ENCODE measurements at regions not wholly inside any gene's neighbourhood (a gene's known extent, or its start where the extent isn't known, plus 50 kb on each side); places are given as distances from the start of the nearest gene placed in this dataset.

- CTCF ChIA-PET, result no interaction called here
These were observed 190.8 kb downstream of the PRDM2 start for GRCh38 chr1:13890766-13891165.

GRCh38 chr1:13892198-13892597 is 192.2 kb downstream of the PRDM2 start:
- H3K4me1 ChIP-seq (ENCODE audit: control insufficient read depth, extremely low read depth, insufficient read depth, low read length), result no peaks in the 10 kb centered on the region
- no TSS peak for BruUV-seq (replicated peaks)
- no peak overlapping the region for H3K9ac ChIP-seq (replicated peaks; ENCODE audit: extremely low read depth, insufficient read depth, low read length)
- no peaks in the 10 kb centered on the region for H3K9me1 ChIP-seq (replicated peaks; ENCODE audit: control insufficient read depth, extremely low read depth, insufficient read depth, low read length)
- POLR2A ChIA-PET, result no interaction called here
- H3K79me2 ChIP-seq (ENCODE audit: control insufficient read depth, insufficient read depth, low read length), result no peaks in the 10 kb centered on the region
- no peaks in the 10 kb centered on the region for H3K27me3 ChIP-seq (ENCODE audit: control insufficient read depth in 2 of 2, insufficient read depth in 2 of 2, low read length in 2 of 2)
- no peak overlapping the region for H3K27ac ChIP-seq (ENCODE audit: insufficient read depth, low read depth, low read length)
- dilution Hi-C loops (cut with MboI; ENCODE audit: extremely low pct_ligation_motif_present, low sequenced_read_pairs), result no loop called here
- CTCF ChIA-PET, result no interaction called here
- H3K36me3 ChIP-seq (ENCODE audit: control insufficient read depth in 2 of 2, extremely low read depth in 1 of 2, insufficient read depth in 2 of 2, low read length in 2 of 2), result no peaks in the 10 kb centered on the region
- H2AFZ ChIP-seq (ENCODE audit: low read depth, low read length), result no peak overlapping the region
- H3K4me2 ChIP-seq (ENCODE audit: insufficient read depth, low read length), result no peak overlapping the region
- no peaks in the 10 kb centered on the region for H3K9me3 ChIP-seq (replicated peaks; ENCODE audit: control insufficient read depth, insufficient read depth, low read length)
- H4K20me1 ChIP-seq (replicated peaks; ENCODE audit: control insufficient read depth, extremely low read depth, insufficient read depth, low read length), result no peaks in the 10 kb centered on the region
- intact Hi-C loops (cut with micrococcal nuclease), result no loop called here
- FAIRE-seq (no peak), DNase-seq (ENCODE audit: low read depth, low spot score) (no peak)
- H3K4me3 ChIP-seq (replicated peaks in 1 of 3; ENCODE audit: insufficient read depth in 1 of 3, low read depth in 1 of 3, low read length in 3 of 3), result no peak overlapping the region
- TF ChIP-seq GATA2 (IDR thresholded peaks at IDR 0.05; ENCODE audit: insufficient read depth, insufficient read length, low read depth, low read length), result no peak
- no peak for TF ChIP-seq JUN (IDR thresholded peaks at IDR 0.05; ENCODE audit: borderline replicate concordance, insufficient read depth, insufficient read length, low read depth)

More at GRCh38 chr1:13890766-13891165, 190.8 kb downstream of the PRDM2 start:
- no peaks in the 10 kb centered on the region for H3K9me1 ChIP-seq (replicated peaks; ENCODE audit: control insufficient read depth, extremely low read depth, insufficient read depth, low read length)
- BruUV-seq (replicated peaks), result no TSS peak
- TF ChIP-seq JUN (IDR thresholded peaks at IDR 0.05; ENCODE audit: borderline replicate concordance, insufficient read depth, insufficient read length, low read depth) (no peak), FOS (IDR thresholded peaks at IDR 0.05; ENCODE audit: borderline replicate concordance, insufficient read depth, low read length) (no peak), EZH2 (IDR thresholded peaks at IDR 0.05; ENCODE audit: borderline replicate concordance, low read depth, low read length, severe bottlenecking) (no peak), POLR2A (IDR thresholded peaks at IDR 0.05; ENCODE audit: low read depth, low read length) (no peak), GATA2 (IDR thresholded peaks at IDR 0.05; ENCODE audit: insufficient read depth, insufficient read length, low read depth, low read length) (no peak)
- H3K4me2 ChIP-seq (ENCODE audit: insufficient read depth, low read length), result no peak overlapping the region
- no peaks in the 10 kb centered on the region for H4K20me1 ChIP-seq (replicated peaks; ENCODE audit: control insufficient read depth, extremely low read depth, insufficient read depth, low read length)
- dilution Hi-C loops (cut with MboI; ENCODE audit: extremely low pct_ligation_motif_present, low sequenced_read_pairs), result no loop called here
- POLR2A ChIA-PET, result no interaction called here
- no peak overlapping the region for H2AFZ ChIP-seq (ENCODE audit: low read depth, low read length)
- no peak overlapping the region for H3K9ac ChIP-seq (replicated peaks; ENCODE audit: extremely low read depth, insufficient read depth, low read length)
- H3K27ac ChIP-seq (ENCODE audit: insufficient read depth, low read depth, low read length), result no peak overlapping the region
- H3K4me1 ChIP-seq (ENCODE audit: control insufficient read depth, extremely low read depth, insufficient read depth, low read length), result no peaks in the 10 kb centered on the region
- no peak overlapping the region for H3K4me3 ChIP-seq (replicated peaks in 1 of 3; ENCODE audit: insufficient read depth in 1 of 3, low read depth in 1 of 3, low read length in 3 of 3)
- H3K36me3 ChIP-seq (ENCODE audit: control insufficient read depth in 2 of 2, extremely low read depth in 1 of 2, insufficient read depth in 2 of 2, low read length in 2 of 2), result no peaks in the 10 kb centered on the region
- intact Hi-C loops (cut with micrococcal nuclease), result no loop called here
- FAIRE-seq, result no peak
- no peaks in the 10 kb centered on the region for H3K27me3 ChIP-seq (ENCODE audit: control insufficient read depth in 2 of 2, insufficient read depth in 2 of 2, low read length in 2 of 2)
- no peaks in the 10 kb centered on the region for H3K9me3 ChIP-seq (replicated peaks; ENCODE audit: control insufficient read depth, insufficient read depth, low read length)
- no peak for DNase-seq (ENCODE audit: low read depth, low spot score)
- no peaks in the 10 kb centered on the region for H3K79me2 ChIP-seq (ENCODE audit: control insufficient read depth, insufficient read depth, low read length)
